Stimulated activated naive CD8-positive, alpha-beta T cell treated with anti-CD3 and anti-CD28 coated beads, Interleukin-15, Interleukin-2, amounts not matched to agents 100 ng/mL and 50 ng/mL, for 24 hours (primary cell): ENCODE measurements at regions not wholly inside any gene's neighbourhood (a gene's known extent, or its start where the extent isn't known, plus 50 kb on each side); places are given as distances from the start of the nearest gene placed in this dataset.
"Not testable (repeated sequence)": the region's sequence is repeated elsewhere in the genome, so short reads cannot be mapped to it uniquely, and the experiment has no call there.

ENCODE experiments used
- H3K27ac Mint-ChIP-seq: one replicate; pipeline ENCODE4 v1.8.0; 2021; ENCODE audit warnings: mild to moderate bottlenecking, mixed read lengths
- H3K27me3 Mint-ChIP-seq: one replicate; pipeline ENCODE4 v1.8.0; 2021; ENCODE audit warnings: mixed read lengths
- H3K36me3 Mint-ChIP-seq: one replicate; pipeline ENCODE4 v1.8.0; 2021; ENCODE audit warnings: low read depth, mixed read lengths
- H3K4me1 Mint-ChIP-seq: one replicate; pipeline ENCODE4 v1.8.0; 2021; ENCODE audit warnings: low read depth, mixed read lengths
- H3K4me3 Mint-ChIP-seq: one replicate; pipeline ENCODE4 v1.8.0; 2021; ENCODE audit warnings: mild to moderate bottlenecking, mixed read lengths
- H3K9me3 Mint-ChIP-seq: one replicate; pipeline ENCODE4 v1.8.0; 2021; ENCODE audit warnings: mixed read lengths

GRCh38 chr7:67652937-67653336, 656.3 kb downstream of the TYW1 start:
- H3K27ac Mint-ChIP-seq = no peak overlapping the region
- peaks cover 8% of the 10 kb centered on the region for H3K9me3 Mint-ChIP-seq
- H3K36me3 Mint-ChIP-seq = no peaks in the 10 kb centered on the region
- H3K4me1 Mint-ChIP-seq = no peaks in the 10 kb centered on the region
- no peaks in the 10 kb centered on the region for H3K27me3 Mint-ChIP-seq
- no peak overlapping the region for H3K4me3 Mint-ChIP-seq

- Mint-ChIP-seq H3K36me3 (no peaks in the 10 kb centered on the region), H3K4me1 (no peaks in the 10 kb centered on the region), H3K27me3 (no peaks in the 10 kb centered on the region), H3K4me3 (no peak overlapping the region), H3K9me3 (peaks cover 5% of the 10 kb centered on the region), H3K27ac (no peak overlapping the region)
Observed at GRCh38 chr7:67653856-67654454, 657.3 kb downstream of the TYW1 start.

DNA sequence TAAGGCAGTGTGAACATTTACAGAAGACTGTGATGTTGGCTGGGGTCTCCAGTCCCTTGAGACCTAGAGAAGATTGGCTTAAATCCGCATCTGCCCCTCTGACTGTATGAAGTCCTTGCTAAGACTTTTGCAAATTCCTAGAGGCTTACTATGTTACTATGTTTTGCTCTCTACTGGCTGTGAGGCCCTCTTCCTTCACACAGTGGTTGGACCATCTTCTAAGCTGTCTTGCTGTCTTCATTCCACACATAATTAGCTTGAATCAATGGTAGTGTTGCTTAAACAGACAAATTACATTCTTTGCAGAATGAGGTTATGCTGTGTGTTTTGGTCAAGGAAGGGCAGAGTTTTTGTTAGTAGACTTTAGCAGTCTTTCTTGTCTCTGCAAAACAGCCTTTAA, 658.0 kb downstream of the TYW1 start:
- Mint-ChIP-seq H3K36me3 (no peaks in the 10 kb centered on the region), H3K4me3 (no peak overlapping the region), H3K27ac (no peak overlapping the region), H3K9me3 (peaks cover 5% of the 10 kb centered on the region), H3K4me1 (no peaks in the 10 kb centered on the region), H3K27me3 (no peaks in the 10 kb centered on the region)

DNA sequence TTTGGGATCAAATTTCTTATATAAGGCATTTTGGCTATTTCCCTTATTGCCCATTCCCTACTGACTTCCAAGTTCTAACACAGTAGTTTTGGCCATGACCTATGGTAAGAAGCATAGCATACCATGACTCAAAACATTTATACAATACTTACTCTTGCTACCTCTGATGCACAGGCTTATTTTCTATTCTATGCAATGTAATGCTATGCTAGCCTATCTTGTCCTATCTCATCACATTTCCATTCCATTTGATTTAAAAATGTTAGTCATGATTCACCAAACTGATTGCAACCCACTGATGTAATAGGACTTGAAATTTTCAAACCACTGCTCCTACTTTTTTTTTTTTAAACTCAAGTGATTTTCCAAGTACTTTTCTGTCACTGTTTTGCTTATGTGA, 658.5 kb downstream of the TYW1 start:
- H3K27me3 Mint-ChIP-seq = no peaks in the 10 kb centered on the region
- no peak overlapping the region for H3K27ac Mint-ChIP-seq
- H3K4me1 Mint-ChIP-seq = no peaks in the 10 kb centered on the region
- peaks cover 5% of the 10 kb centered on the region for H3K9me3 Mint-ChIP-seq
- H3K36me3 Mint-ChIP-seq = no peaks in the 10 kb centered on the region
- no peak overlapping the region for H3K4me3 Mint-ChIP-seq

- peaks cover 5% of the 10 kb centered on the region for H3K9me3 Mint-ChIP-seq
- no peaks in the 10 kb centered on the region for H3K4me1 Mint-ChIP-seq
- no peak overlapping the region for H3K27ac Mint-ChIP-seq
- H3K4me3 Mint-ChIP-seq = no peak overlapping the region
- no peaks in the 10 kb centered on the region for H3K27me3 Mint-ChIP-seq
- H3K36me3 Mint-ChIP-seq = no peaks in the 10 kb centered on the region
Observed at GRCh38 chr7:67659091-67659490, 662.5 kb downstream of the TYW1 start.

DNA sequence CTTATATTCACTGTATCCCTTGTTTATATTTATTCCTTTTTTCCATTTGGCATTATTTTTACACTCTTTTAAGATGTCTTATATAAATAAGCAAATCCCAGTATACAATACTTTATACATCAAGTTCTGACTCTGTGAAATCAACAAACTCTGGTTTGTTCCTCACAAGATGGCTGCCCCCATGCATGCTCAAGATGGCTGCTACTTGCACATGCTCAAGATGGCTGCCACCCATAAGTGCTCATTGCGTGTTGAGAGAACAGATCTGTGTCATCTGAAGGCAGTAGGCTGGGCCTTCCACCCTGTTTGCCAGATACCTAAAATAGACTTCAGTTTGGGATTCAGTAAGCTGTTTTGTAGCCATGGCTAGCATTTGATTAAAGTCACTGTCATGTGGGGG, 666.2 kb downstream of the TYW1 start:
- H3K4me1 Mint-ChIP-seq = no peaks in the 10 kb centered on the region
- no peak overlapping the region for H3K27ac Mint-ChIP-seq
- no peaks in the 10 kb centered on the region for H3K9me3 Mint-ChIP-seq
- no peaks in the 10 kb centered on the region for H3K36me3 Mint-ChIP-seq
- no peaks in the 10 kb centered on the region for H3K27me3 Mint-ChIP-seq
- no peak overlapping the region for H3K4me3 Mint-ChIP-seq

DNA sequence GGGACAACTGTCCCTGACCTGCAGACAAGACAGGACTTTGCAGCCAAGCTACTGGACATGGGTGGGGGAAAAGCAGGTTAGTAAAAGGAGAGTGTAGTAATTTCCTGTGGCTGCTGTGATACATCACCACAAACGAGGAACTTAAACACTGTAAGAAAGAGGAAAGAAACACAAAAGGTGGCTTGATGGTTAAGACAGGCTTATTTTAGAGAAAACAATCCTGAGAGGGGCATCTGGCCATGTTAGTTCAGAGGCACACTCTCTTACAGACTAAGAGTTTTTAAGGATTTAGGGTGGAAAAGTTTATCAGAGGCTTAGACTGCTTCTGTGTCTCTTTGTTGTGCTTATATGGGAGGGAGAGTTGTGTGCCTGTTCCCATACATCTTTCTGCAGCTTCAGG, 667.0 kb downstream of the TYW1 start:
- H3K9me3 Mint-ChIP-seq = peaks cover under 1% of the 10 kb centered on the region
- no peaks in the 10 kb centered on the region for H3K4me1 Mint-ChIP-seq
- H3K4me3 Mint-ChIP-seq = no peak overlapping the region
- no peaks in the 10 kb centered on the region for H3K27me3 Mint-ChIP-seq
- H3K36me3 Mint-ChIP-seq = no peaks in the 10 kb centered on the region
- H3K27ac Mint-ChIP-seq = no peak overlapping the region

DNA sequence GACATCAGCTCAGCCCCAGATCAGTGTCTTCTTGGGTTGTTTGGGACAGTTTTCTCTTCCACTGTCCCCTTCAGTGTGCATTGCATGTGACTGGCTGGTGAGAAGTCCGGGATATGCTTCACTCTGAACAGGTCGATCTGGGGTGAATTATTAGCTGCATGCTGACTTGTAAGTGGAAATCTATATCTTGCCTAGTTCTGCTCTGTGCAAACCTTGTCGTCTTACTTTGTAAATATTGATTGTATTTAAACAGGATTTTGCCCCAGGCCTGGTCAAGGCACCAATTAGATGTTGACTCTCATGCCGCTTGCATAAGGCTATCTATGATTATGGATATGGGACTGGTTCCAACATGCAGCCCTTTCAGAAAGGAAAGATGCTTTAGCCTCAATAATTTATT, 669.7 kb downstream of the TYW1 start:
- H3K9me3 Mint-ChIP-seq, H3K36me3 Mint-ChIP-seq, H3K27me3 Mint-ChIP-seq, H3K27ac Mint-ChIP-seq, H3K4me1 Mint-ChIP-seq, H3K4me3 Mint-ChIP-seq: not testable (repeated sequence)

DNA sequence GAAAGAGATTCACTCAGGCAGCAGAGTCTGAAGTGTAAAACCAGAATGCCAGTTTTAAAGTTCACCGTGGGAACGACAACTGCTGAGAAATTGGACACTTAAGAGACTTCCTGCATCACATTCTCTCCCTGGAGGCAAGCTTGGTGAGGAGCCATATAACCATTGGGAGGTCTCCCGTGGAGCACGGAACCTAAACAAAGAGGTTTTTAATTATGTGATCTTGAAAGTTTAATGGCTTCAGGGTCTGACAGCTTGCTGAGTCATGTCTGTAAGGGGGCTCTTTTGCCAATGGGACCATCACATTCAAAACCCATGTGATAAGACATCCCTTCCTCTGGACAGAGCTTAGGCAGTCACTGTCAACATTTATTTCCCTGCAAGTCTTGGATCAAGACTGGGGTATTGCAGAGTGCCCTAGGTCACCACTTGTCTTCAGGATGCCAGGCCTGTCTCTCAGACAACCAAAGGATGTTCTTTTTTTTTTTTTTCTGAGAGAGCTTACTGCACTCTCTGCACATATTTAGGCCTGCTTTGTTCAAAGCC, 674.4 kb downstream of the TYW1 start:
- Mint-ChIP-seq H3K36me3 (no peaks in the 10 kb centered on the region), H3K4me3 (no peak overlapping the region), H3K27me3 (no peaks in the 10 kb centered on the region), H3K9me3 (peaks cover 28% of the 10 kb centered on the region), H3K27ac (no peak overlapping the region), H3K4me1 (no peaks in the 10 kb centered on the region)

DNA sequence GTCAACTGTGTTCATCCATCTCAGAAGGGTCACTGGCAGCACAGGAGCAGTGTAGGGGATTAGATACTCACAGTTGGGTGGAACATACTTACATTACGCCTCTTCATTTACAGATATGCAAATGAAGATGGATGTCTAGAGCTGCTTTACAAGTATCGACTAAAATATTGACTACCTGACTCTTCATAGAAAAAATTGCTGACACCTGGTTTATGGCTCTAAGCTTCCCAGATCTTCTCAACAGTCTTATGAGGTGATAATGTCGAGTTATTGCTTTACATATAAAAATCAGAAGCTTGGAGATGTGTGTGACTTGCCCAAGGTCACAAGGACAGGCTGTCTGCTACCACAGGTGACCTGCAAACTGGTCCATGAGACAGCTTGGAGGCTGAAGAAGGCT, 677.2 kb downstream of the TYW1 start:
- Mint-ChIP-seq H3K27ac (no peak overlapping the region), H3K27me3 (no peaks in the 10 kb centered on the region), H3K36me3 (no peaks in the 10 kb centered on the region), H3K4me1 (no peaks in the 10 kb centered on the region), H3K9me3 (peaks cover 32% of the 10 kb centered on the region), H3K4me3 (no peak overlapping the region)

DNA sequence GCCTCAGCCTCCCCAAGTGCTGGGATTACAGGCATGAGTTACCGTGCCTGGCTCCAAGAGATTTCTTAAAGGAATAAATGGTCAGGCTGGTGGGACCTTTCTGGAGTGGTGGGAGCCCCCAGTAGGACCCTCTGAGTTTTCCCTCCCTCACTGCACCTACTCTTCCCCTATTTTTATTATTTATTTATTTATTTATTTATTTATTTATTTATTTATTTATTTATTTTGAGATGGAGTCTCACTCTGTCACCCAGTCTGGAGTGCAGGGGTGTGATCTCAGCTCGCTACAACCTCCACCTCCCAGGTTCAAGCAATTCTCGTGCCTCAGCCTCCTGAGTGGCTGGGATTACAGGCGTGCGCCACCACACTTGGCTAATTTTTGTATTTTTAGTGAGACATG, 678.2 kb downstream of the TYW1 start:
- not testable (repeated sequence) for H3K27me3 Mint-ChIP-seq, H3K36me3 Mint-ChIP-seq, H3K4me3 Mint-ChIP-seq, H3K27ac Mint-ChIP-seq, H3K4me1 Mint-ChIP-seq
- H3K9me3 Mint-ChIP-seq = peaks cover 25% of the 10 kb centered on the region

GRCh38 chr7:67675971-67676370, 679.3 kb downstream of the TYW1 start:
- Mint-ChIP-seq H3K27ac (no peak overlapping the region), H3K27me3 (no peaks in the 10 kb centered on the region), H3K4me1 (no peaks in the 10 kb centered on the region), H3K4me3 (no peak overlapping the region), H3K9me3 (peaks cover 25% of the 10 kb centered on the region), H3K36me3 (no peaks in the 10 kb centered on the region)

GRCh38 chr7:67678419-67678818, 681.8 kb downstream of the TYW1 start:
- Mint-ChIP-seq H3K4me1 (no peaks in the 10 kb centered on the region), H3K27ac (no peak overlapping the region), H3K36me3 (no peaks in the 10 kb centered on the region), H3K9me3 (peaks cover 17% of the 10 kb centered on the region), H3K4me3 (no peak overlapping the region), H3K27me3 (no peaks in the 10 kb centered on the region)

DNA sequence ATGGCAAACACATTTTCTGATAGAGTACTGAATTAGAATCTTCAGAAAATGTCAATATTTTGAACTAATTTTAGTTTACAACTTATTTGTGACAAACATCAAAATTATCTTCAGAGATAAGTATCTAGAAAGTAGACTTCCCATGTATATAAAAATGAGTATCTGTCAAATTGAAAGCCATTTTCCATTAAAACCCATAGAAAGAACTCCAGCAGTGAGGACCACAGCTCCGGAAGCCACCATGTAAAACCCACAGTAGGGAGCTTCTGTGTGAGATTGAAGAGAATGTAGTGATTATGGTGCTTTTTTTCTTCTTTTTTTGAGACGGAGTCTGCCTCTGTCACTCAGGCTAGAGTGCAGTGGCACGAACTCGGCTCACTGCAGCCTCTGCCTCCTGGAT, 687.0 kb downstream of the TYW1 start:
- H3K36me3 Mint-ChIP-seq = no peaks in the 10 kb centered on the region
- H3K9me3 Mint-ChIP-seq = peaks cover 10% of the 10 kb centered on the region
- no peak overlapping the region for H3K27ac Mint-ChIP-seq
- no peak overlapping the region for H3K4me3 Mint-ChIP-seq
- H3K27me3 Mint-ChIP-seq = no peaks in the 10 kb centered on the region
- H3K4me1 Mint-ChIP-seq = no peaks in the 10 kb centered on the region

DNA sequence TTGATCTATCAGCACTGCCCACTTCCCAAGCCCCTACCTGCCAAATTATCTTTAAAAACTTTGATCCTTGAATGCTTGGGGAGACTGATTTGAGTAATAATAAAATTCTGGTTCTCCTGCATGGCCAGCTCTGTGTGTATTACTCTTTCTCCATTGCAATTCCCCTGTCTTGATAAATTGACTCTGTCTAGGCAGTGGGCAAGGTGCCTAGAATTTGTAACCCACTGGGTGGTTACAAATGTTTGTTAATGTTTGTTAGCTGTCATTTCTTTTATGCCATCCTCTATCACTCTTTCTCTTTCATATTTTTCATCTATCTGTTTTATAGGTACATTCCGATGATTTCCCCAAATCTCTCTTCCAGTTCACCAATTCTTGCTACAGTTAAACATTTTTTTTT, 694.1 kb downstream of the TYW1 start:
- no peaks in the 10 kb centered on the region for H3K4me1 Mint-ChIP-seq
- H3K27ac Mint-ChIP-seq = no peak overlapping the region
- H3K4me3 Mint-ChIP-seq = no peak overlapping the region
- H3K9me3 Mint-ChIP-seq = peaks cover 20% of the 10 kb centered on the region
- H3K27me3 Mint-ChIP-seq = no peaks in the 10 kb centered on the region
- no peaks in the 10 kb centered on the region for H3K36me3 Mint-ChIP-seq

DNA sequence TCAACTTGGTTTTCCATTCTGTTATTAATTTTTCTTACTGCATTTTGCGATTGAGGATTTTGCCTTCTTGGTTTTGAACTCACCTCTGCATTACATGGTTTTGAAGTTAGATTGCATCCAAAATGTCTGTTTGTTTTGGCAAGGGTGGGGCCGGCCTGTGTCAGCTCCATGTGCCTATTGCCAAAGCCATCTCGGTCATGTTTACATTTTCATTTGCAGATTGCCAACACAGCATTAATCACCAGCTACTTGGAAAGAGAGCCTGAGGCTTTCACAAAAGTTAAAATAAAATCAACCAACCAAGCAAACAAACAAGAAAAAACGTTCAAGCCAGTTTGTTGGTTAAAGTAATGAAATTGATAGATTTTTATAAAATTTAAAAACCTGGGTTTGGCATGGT, 695.8 kb downstream of the TYW1 start:
- Mint-ChIP-seq H3K27ac (no peak overlapping the region), H3K36me3 (no peaks in the 10 kb centered on the region), H3K4me1 (no peaks in the 10 kb centered on the region), H3K4me3 (no peak overlapping the region), H3K9me3 (peaks cover 28% of the 10 kb centered on the region), H3K27me3 (no peaks in the 10 kb centered on the region)
